Esophagus (tissue), 2 donors: ENCODE measurements at regions not wholly inside any gene's neighbourhood (a gene's known extent, or its start where the extent isn't known, plus 50 kb on each side); places are given as distances from the start of the nearest gene placed in this dataset.

ENCODE experiments used
- H3K27ac ChIP-seq, 2 donors: one replicate each; pipeline ENCODE4 v1.5.1; 2013; ENCODE audit warnings: low read depth in 2 of 2, mild to moderate bottlenecking in 2 of 2, inconsistent platforms in 1 of 2, low read length in 1 of 2, moderate library complexity in 1 of 2
- H3K27me3 ChIP-seq, 2 donors: one replicate each; pipeline ENCODE4 v1.6.1; 2013; ENCODE audit warnings: low read length in 2 of 2, control low read depth in 1 of 2, mild to moderate bottlenecking in 1 of 2; ENCODE audit not compliant: insufficient read depth in 2 of 2, control insufficient read depth in 1 of 2
- H3K36me3 ChIP-seq, 2 donors: one replicate each; pipeline ENCODE4 v1.6.1; 2013; ENCODE audit warnings: low read length in 1 of 2; ENCODE audit not compliant: control insufficient read depth in 2 of 2, insufficient read depth in 2 of 2
- H3K4me1 ChIP-seq, 2 donors: one replicate each; pipeline ENCODE4 v1.6.1; 2013; ENCODE audit warnings: low read length in 1 of 2; ENCODE audit not compliant: control insufficient read depth in 2 of 2, insufficient read depth in 2 of 2
- H3K4me3 ChIP-seq, 2 donors: one replicate each; pipeline ENCODE4 v1.5.1; 2013; ENCODE audit warnings: low read length in 2 of 2, mild to moderate bottlenecking in 2 of 2, low read depth in 1 of 2, moderate library complexity in 1 of 2
- H3K9me3 ChIP-seq, 2 donors: one replicate each; pipeline ENCODE4 v1.6.1; 2013; ENCODE audit warnings: mild to moderate bottlenecking in 2 of 2, low read depth in 1 of 2, low read length in 1 of 2, moderate library complexity in 1 of 2; ENCODE audit not compliant: control insufficient read depth in 2 of 2, insufficient read depth in 1 of 2
- WGBS, 2 donors: extraction: QIAGEN DNeasy Blood & Tissue Kit; methylation state at CpG; one replicate each; pipeline ENCODE4 v1.1.7; 2013; 5-methylcytosine and 5-hydroxymethylcytosine counted together
- donor health status: healthy with polysubstance abuse.
- donor health status: Bipolar disorder and iron deficiency.

- Histone ChIP-seq H3K27ac (no peak overlapping the region), H3K36me3 (peaks cover 0 to 2% of the 10 kb centered on the region in 2 donors), H3K27me3 (no peaks in the 10 kb centered on the region), H3K4me3 (no peak overlapping the region), H3K9me3 (no peaks in the 10 kb centered on the region), H3K4me1 (peaks cover 0 to 3% of the 10 kb centered on the region in 2 donors)
- 85% methylated on average over 1 of the region's 1 CpG for WGBS, 2 donors
These were observed 97.9 kb upstream of the STT3B start for GRCh38 chr3:31434819-31435218.

GRCh38 chr3:31436830-31437229 lies 95.9 kb upstream of the STT3B start:
- H3K4me3 ChIP-seq = no peak overlapping the region
- peaks cover 0 to 2% of the 10 kb centered on the region in 2 donors for H3K36me3 ChIP-seq
- H3K4me1 ChIP-seq = peaks cover 0 to 3% of the 10 kb centered on the region in 2 donors
- no peaks in the 10 kb centered on the region for H3K27me3 ChIP-seq
- no peak overlapping the region for H3K27ac ChIP-seq
- WGBS, 2 donors = 88 to 90% methylated on average over 1 of the region's 1 CpG
- H3K9me3 ChIP-seq = no peaks in the 10 kb centered on the region

- no peaks in the 10 kb centered on the region for H3K9me3 ChIP-seq
- no peaks in the 10 kb centered on the region for H3K4me1 ChIP-seq
- H3K27ac ChIP-seq = no peak overlapping the region
- H3K27me3 ChIP-seq = no peaks in the 10 kb centered on the region
- H3K4me3 ChIP-seq = no peak overlapping the region
- WGBS, 2 donors = 24 to 41% methylated on average over 2 of the region's 2 CpGs
- peaks cover 0 to 2% of the 10 kb centered on the region in 2 donors for H3K36me3 ChIP-seq
These were observed 94.0 kb upstream of the STT3B start for GRCh38 chr3:31438742-31439141.

GRCh38 chr3:31439890-31440750 lies 92.6 kb upstream of the STT3B start:
- no peaks in the 10 kb centered on the region for H3K27me3 ChIP-seq
- H3K36me3 ChIP-seq = no peaks in the 10 kb centered on the region
- peaks cover 0 to 3% of the 10 kb centered on the region in 2 donors for H3K4me1 ChIP-seq
- 36 to 41% methylated on average over 3 of the region's 3 CpGs for WGBS, 2 donors
- no peak overlapping the region for H3K4me3 ChIP-seq
- H3K9me3 ChIP-seq = no peaks in the 10 kb centered on the region
- H3K27ac ChIP-seq = no peak overlapping the region

GRCh38 chr3:31440878-31441277 lies 91.8 kb upstream of the STT3B start:
- WGBS, 2 donors = 72 to 76% methylated on average over 1 of the region's 1 CpG
- no peak overlapping the region for H3K27ac ChIP-seq
- H3K9me3 ChIP-seq = no peaks in the 10 kb centered on the region
- H3K27me3 ChIP-seq = no peaks in the 10 kb centered on the region
- no peak overlapping the region for H3K4me3 ChIP-seq
- no peaks in the 10 kb centered on the region for H3K36me3 ChIP-seq
- H3K4me1 ChIP-seq = peaks cover 0 to 3% of the 10 kb centered on the region in 2 donors

GRCh38 chr3:31442755-31443154 lies 90.0 kb upstream of the STT3B start:
- Histone ChIP-seq H3K4me1 (peaks cover 0 to 3% of the 10 kb centered on the region in 2 donors), H3K4me3 (no peak overlapping the region), H3K27me3 (no peaks in the 10 kb centered on the region), H3K27ac (no peak overlapping the region), H3K36me3 (no peaks in the 10 kb centered on the region), H3K9me3 (no peaks in the 10 kb centered on the region)
- WGBS, 2 donors = 66 to 76% methylated on average over 2 of the region's 2 CpGs

GRCh38 chr3:31444220-31445142 lies 88.2 kb upstream of the STT3B start:
- WGBS, 2 donors = 75 to 81% methylated on average over 6 of the region's 6 CpGs
- no peak overlapping the region for H3K4me3 ChIP-seq
- no peaks in the 10 kb centered on the region for H3K27me3 ChIP-seq
- peaks cover 0 to 3% of the 10 kb centered on the region in 2 donors for H3K4me1 ChIP-seq
- no peaks in the 10 kb centered on the region for H3K36me3 ChIP-seq
- no peaks in the 10 kb centered on the region for H3K9me3 ChIP-seq
- no peak overlapping the region for H3K27ac ChIP-seq

- H3K9me3 ChIP-seq = no peaks in the 10 kb centered on the region
- WGBS, 2 donors = 74 to 80% methylated on average over 1 of the region's 1 CpG
- H3K27me3 ChIP-seq = no peaks in the 10 kb centered on the region
- H3K36me3 ChIP-seq = no peaks in the 10 kb centered on the region
- peaks cover 0 to 3% of the 10 kb centered on the region in 2 donors for H3K4me1 ChIP-seq
- no peak overlapping the region for H3K4me3 ChIP-seq
- H3K27ac ChIP-seq = no peak overlapping the region
These were observed 87.0 kb upstream of the STT3B start for GRCh38 chr3:31445701-31446100.

- no peak overlapping the region for H3K4me3 ChIP-seq
- no peaks in the 10 kb centered on the region for H3K36me3 ChIP-seq
- WGBS, 2 donors = 97 to 100% methylated on average over 1 of the region's 1 CpG
- H3K27me3 ChIP-seq = no peaks in the 10 kb centered on the region
- peaks cover 0 to 3% of the 10 kb centered on the region in 2 donors for H3K4me1 ChIP-seq
- no peak overlapping the region for H3K27ac ChIP-seq
- no peaks in the 10 kb centered on the region for H3K9me3 ChIP-seq
These were observed 84.5 kb upstream of the STT3B start for GRCh38 chr3:31448035-31448881.
